ENCODE measurements at regions not wholly inside any gene's neighbourhood (a gene's known extent, or its start where the extent isn't known, plus 50 kb on each side); places are given as distances from the start of the nearest gene placed in this dataset.

- no peak for DNase-seq
Measured at GRCh38 chr22:18731075-18731666, 119.5 kb upstream of the RIMBP3 start.

- DNase-seq, result peak; percentile 66
Measured at GRCh38 chr22:18730410-18730809, 118.7 kb upstream of the RIMBP3 start.

Data from RPMI8226 (cell line).